Ishikawa (cell line): ENCODE measurements at regions not wholly inside any gene's neighbourhood (a gene's known extent, or its start where the extent isn't known, plus 50 kb on each side); places are given as distances from the start of the nearest gene placed in this dataset.

Source experiments
- CEBPB ChIP-seq: IDR thresholded peaks from 2 replicates; pipeline ENCODE4 v1.6.1; 2012
- CREB1 ChIP-seq: IDR thresholded peaks from 2 replicates; pipeline ENCODE4 v1.6.1; 2012; ENCODE audit warnings: low read depth
- EGR1 ChIP-seq: IDR thresholded peaks from 2 replicates; pipeline ENCODE4 v1.6.1; 2012
- EP300 ChIP-seq: IDR thresholded peaks from 2 replicates; pipeline ENCODE4 v1.6.1; 2012; ENCODE audit warnings: borderline replicate concordance
- FOXM1 ChIP-seq: IDR thresholded peaks from 2 replicates; pipeline ENCODE4 v1.6.1; 2012; ENCODE audit warnings: low read depth, borderline replicate concordance
- MAX ChIP-seq: IDR thresholded peaks from 2 replicates; pipeline ENCODE4 v1.6.1; 2012
- NFIC ChIP-seq: IDR thresholded peaks from 2 replicates; pipeline ENCODE4 v1.6.1; 2012
- RAD21 ChIP-seq: IDR thresholded peaks from 2 replicates; pipeline ENCODE4 v1.6.1; 2012; ENCODE audit warnings: low read depth
- REST ChIP-seq: IDR thresholded peaks from 2 replicates; pipeline ENCODE4 v1.6.1; 2012; ENCODE audit warnings: low read depth, mild to moderate bottlenecking
- TAF1 ChIP-seq: IDR thresholded peaks from 2 replicates; pipeline ENCODE4 v1.6.1; 2012; ENCODE audit warnings: low read depth, mild to moderate bottlenecking
- TCF12 ChIP-seq: IDR thresholded peaks from 2 replicates; pipeline ENCODE4 v1.6.1; 2012; ENCODE audit warnings: low read depth
- TEAD4 ChIP-seq: IDR thresholded peaks from 2 replicates; pipeline ENCODE4 v1.6.1; 2012
- YY1 ChIP-seq: IDR thresholded peaks from 2 replicates; pipeline ENCODE4 v1.6.1; 2012; ENCODE audit warnings: low read depth
- ZBTB7A ChIP-seq: IDR thresholded peaks from 2 replicates; pipeline ENCODE4 v1.6.1; 2012; ENCODE audit warnings: low read depth
- TF ChIP-seq, protein P1 (sequence below): IDR thresholded peaks from 2 replicates; pipeline ENCODE4 v1.6.1; 2012

- TF ChIP-seq REST (no peak), MAX (no peak), RAD21 (no peak), TAF1 (no peak), EP300 (no peak), CREB1 (no peak), CEBPB (no peak), TCF12 (no peak), NFIC (no peak), YY1 (no peak), EGR1 (no peak), FOXM1 (no peak), TEAD4 (no peak), ZBTB7A (no peak)
- TF ChIP-seq, protein P1, sequence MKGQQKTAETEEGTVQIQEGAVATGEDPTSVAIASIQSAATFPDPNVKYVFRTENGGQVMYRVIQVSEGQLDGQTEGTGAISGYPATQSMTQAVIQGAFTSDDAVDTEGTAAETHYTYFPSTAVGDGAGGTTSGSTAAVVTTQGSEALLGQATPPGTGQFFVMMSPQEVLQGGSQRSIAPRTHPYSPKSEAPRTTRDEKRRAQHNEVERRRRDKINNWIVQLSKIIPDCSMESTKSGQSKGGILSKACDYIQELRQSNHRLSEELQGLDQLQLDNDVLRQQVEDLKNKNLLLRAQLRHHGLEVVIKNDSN, result no peak
Measured at GRCh38 chrX:69067841-69068240, 97.4 kb downstream of the PJA1 start.

GRCh38 chrX:69066966-69067525 is 98.2 kb downstream of the PJA1 start:
- TF ChIP-seq REST (no peak), MAX (no peak), YY1 (no peak), CREB1 (no peak), TCF12 (no peak), RAD21 (no peak), NFIC (no peak), EGR1 (no peak), EP300 (no peak), TAF1 (no peak)
- TF ChIP-seq, protein P1, result no peak

DNA sequence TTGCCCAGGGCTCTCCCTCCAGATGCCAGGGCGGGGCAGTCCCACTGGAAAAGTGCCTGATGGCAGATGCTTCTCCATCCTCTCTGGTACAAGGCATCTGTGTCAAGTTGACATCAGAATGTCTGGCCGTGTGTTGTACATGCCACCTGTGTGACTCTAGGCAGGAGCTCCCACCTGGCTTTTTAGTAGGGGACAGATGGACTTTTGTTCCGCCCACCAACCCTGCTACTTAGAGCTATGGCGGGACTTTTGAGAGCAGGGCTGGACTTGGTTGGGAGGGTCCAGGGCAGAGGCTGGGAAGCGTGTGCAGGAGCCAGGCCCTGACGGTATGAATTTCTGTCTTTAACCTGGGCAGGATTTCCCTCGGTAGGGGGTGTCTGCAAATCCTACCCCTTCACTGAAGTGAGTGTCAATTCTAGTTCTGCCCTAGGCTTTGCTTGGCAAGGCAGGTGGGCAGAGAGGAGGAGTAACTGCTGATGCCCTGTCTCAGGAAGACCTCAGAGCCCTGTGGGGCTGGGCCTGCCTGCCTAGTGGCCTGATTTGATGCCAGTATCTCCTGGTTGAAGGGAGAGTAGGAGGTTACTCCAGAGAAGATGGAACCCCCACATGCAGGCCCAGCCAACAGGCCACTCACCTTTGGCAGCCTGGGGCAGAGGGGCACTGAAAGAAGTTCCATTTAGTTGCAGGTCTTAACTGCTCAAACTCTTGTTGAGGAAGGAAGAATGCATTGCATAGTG is 99.1 kb downstream of the PJA1 start:
- no peak for TF ChIP-seq REST
- no peak for TF ChIP-seq EP300

DNA sequence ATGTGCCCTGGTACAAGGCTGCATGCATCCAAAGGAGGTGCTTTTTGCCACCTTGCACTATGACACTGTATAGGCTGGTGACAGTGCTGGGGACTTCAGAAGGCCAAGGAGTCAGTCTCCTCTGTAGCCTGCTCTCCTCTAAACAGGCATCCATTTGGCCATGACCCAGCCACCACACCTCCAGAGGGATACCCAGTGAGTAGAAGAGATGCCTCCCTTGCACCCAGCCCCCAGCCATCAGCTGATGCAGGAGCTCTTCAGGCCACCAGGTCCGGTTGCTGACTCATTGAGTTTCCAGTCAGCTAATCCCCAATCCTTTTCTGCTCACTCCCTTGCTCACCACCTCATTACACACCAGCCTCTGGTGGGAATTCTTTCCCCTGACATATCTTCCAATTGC is 99.8 kb downstream of the PJA1 start:
- TF ChIP-seq ZBTB7A (no peak), TCF12 (no peak), NFIC (no peak), EP300 (no peak), REST (no peak), CREB1 (no peak), TEAD4 (no peak), FOXM1 (no peak), EGR1 (no peak), MAX (no peak), YY1 (no peak)
- TF ChIP-seq, protein P1, result no peak
